Activated B cell treated with CpG ODN at 0.5 μM for 24 hours (primary cell): ENCODE measurements at regions not wholly inside any gene's neighbourhood (a gene's known extent, or its start where the extent isn't known, plus 50 kb on each side); places are given as distances from the start of the nearest gene placed in this dataset.

Source experiments
- ATAC-seq: fragments of 200-7000 bp; cut with Tn5 transposase; one replicate; pipeline ENCODE4 v1.10.0; 2021; ENCODE audit warnings: low read depth, mild to moderate bottlenecking, moderate library complexity
- CTCF ChIA-PET: fragments of 350-600 bp; sonication (Branson Sonifier 250); formaldehyde crosslinking; loops from one replicate; lab custom pipeline; 2021; ENCODE audit warnings: antibody characterized with exemption; lab: Charles Lee
- POLR2A ChIA-PET: fragments of 350-600 bp; sonication (Branson Sonifier 250); formaldehyde crosslinking; loops from one replicate; lab custom pipeline; 2021; ENCODE audit warnings: antibody characterized with exemption; lab: Charles Lee
- DNase-seq: peaks from one replicate; pipeline ENCODE4 v3.0.0; 2022
- H3K27ac Mint-ChIP-seq: one replicate; pipeline ENCODE4 v1.8.0; 2020; ENCODE audit warnings: mixed read lengths
- H3K27me3 Mint-ChIP-seq: one replicate; pipeline ENCODE4 v1.8.0; 2021; ENCODE audit warnings: mixed read lengths
- H3K36me3 Mint-ChIP-seq: one replicate; pipeline ENCODE4 v1.8.0; 2021; ENCODE audit warnings: low read depth, mixed read lengths
- H3K4me1 Mint-ChIP-seq: one replicate; pipeline ENCODE4 v1.8.0; 2021; ENCODE audit warnings: mixed read lengths
- H3K4me3 Mint-ChIP-seq: one replicate; pipeline ENCODE4 v1.8.0; 2020; ENCODE audit warnings: mild to moderate bottlenecking, mixed read lengths
- H3K9me3 Mint-ChIP-seq: one replicate; pipeline ENCODE4 v1.8.0; 2020; ENCODE audit warnings: mixed read lengths
- intact Hi-C: fragments of 100-400 bp; cut with micrococcal nuclease; formaldehyde crosslinking; loops from one replicate; pipeline ENCODE4 v1.15.1; 2024
- TF ChIP-seq, protein P1 (sequence below): fragments of 200-600 bp; IDR thresholded peaks from one replicate; pipeline ENCODE4 v1.8.0; 2022; ENCODE audit warnings: antibody characterized with exemption, mild to moderate bottlenecking

- no peak overlapping the region for H3K27ac Mint-ChIP-seq
- no peak overlapping the region for H3K4me3 Mint-ChIP-seq
- ChIA-PET CTCF (interaction anchor here (0.7 kb wide), 1 partner anchor 742 kb away, joined by 3 read pairs; no protein-coding TSS in a partner anchor), POLR2A (no interaction called here)
- ATAC-seq, result no peak
- no peaks in the 10 kb centered on the region for H3K36me3 Mint-ChIP-seq
- H3K27me3 Mint-ChIP-seq, result no peaks in the 10 kb centered on the region
- intact Hi-C loops, result no loop called here
- no peaks in the 10 kb centered on the region for H3K4me1 Mint-ChIP-seq
- H3K9me3 Mint-ChIP-seq, result no peaks in the 10 kb centered on the region
- TF ChIP-seq, protein P1, sequence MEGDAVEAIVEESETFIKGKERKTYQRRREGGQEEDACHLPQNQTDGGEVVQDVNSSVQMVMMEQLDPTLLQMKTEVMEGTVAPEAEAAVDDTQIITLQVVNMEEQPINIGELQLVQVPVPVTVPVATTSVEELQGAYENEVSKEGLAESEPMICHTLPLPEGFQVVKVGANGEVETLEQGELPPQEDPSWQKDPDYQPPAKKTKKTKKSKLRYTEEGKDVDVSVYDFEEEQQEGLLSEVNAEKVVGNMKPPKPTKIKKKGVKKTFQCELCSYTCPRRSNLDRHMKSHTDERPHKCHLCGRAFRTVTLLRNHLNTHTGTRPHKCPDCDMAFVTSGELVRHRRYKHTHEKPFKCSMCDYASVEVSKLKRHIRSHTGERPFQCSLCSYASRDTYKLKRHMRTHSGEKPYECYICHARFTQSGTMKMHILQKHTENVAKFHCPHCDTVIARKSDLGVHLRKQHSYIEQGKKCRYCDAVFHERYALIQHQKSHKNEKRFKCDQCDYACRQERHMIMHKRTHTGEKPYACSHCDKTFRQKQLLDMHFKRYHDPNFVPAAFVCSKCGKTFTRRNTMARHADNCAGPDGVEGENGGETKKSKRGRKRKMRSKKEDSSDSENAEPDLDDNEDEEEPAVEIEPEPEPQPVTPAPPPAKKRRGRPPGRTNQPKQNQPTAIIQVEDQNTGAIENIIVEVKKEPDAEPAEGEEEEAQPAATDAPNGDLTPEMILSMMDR, result no peak
- DNase-seq, result no peak
Measured at GRCh38 chr5:57804505-57804904, 321.9 kb upstream of the ACTBL2 start.

DNA sequence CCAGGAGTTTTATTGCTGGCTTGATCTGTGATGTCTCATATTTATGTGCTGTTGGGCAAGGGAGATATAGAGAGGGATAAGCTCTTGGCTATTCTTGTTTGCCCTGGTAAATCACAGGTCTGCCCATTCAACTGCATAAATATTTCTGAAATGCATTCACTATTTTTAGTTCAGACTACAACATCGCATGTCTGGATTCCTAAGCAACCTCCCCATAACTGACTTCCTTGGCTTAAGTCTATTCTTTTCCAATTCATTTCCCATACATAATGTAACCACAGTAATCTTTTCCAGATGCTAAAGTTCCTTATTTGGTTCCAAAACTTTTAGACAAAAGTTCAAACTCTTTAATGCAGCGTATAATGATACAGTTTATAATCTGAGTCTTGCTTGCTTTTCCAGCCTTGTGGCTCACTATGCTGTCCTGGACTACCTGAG is 321.4 kb upstream of the ACTBL2 start:
- TF ChIP-seq, protein P1, result no peak
- Mint-ChIP-seq H3K4me3 (no peak overlapping the region), H3K9me3 (no peaks in the 10 kb centered on the region), H3K27me3 (no peaks in the 10 kb centered on the region), H3K27ac (no peak overlapping the region), H3K36me3 (no peaks in the 10 kb centered on the region), H3K4me1 (no peaks in the 10 kb centered on the region)
- DNase-seq, result no peak
- intact Hi-C loops, result no loop called here
- ChIA-PET POLR2A (no interaction called here), CTCF (interaction anchor here (0.7 kb wide), 1 partner anchor 741 kb away, joined by 3 read pairs; no protein-coding TSS in a partner anchor)
- ATAC-seq, result no peak

DNA sequence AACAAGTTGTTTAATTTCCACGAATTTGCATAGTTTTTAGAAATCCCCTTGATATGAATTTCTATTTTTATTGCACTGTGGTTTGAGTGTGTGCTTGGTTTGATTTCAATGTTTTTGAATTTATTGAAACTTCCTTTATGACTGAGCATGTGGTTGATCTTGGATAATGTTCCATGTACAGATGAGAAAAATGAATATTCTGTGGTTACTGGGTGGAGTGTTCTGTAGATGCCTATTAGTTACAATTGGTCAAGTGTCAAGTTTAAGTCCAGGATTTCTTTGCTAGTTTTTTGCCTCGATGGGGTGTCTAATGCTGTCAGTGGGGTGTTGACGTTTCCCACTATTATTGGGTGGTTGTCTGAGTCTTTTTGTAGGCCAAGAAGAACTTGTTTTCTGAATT is 319.5 kb upstream of the ACTBL2 start:
- CTCF ChIA-PET, result no interaction called here
- no peak for DNase-seq
- no peak overlapping the region for H3K27ac Mint-ChIP-seq
- H3K4me1 Mint-ChIP-seq, result no peaks in the 10 kb centered on the region
- intact Hi-C loops, result no loop called here
- ATAC-seq, result no peak
- H3K27me3 Mint-ChIP-seq, result no peaks in the 10 kb centered on the region
- H3K4me3 Mint-ChIP-seq, result no peak overlapping the region
- TF ChIP-seq, protein P1, result no peak
- no peaks in the 10 kb centered on the region for H3K9me3 Mint-ChIP-seq
- POLR2A ChIA-PET, result no interaction called here
- H3K36me3 Mint-ChIP-seq, result no peaks in the 10 kb centered on the region

DNA sequence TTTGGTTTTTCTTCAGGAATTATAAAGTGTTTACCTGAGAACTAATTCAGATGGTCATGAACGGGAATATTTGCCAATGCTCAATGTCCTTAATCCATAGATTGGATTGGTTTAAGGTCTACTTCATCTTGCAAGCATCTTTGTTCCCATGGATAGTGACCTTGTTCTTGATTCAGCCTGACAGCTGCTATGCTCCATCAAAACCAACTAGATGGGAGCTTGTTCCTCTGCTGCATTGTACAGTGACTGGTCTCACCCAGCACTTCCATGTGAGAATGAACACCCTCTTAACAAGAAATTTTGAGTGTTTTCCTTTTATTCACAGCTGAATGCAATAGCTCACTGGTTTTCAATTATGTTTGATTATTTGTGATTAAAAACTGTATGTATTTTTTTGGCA is 312.6 kb upstream of the ACTBL2 start:
- Mint-ChIP-seq H3K27ac (no peak overlapping the region), H3K9me3 (no peaks in the 10 kb centered on the region), H3K36me3 (no peaks in the 10 kb centered on the region), H3K4me3 (no peak overlapping the region), H3K4me1 (no peaks in the 10 kb centered on the region), H3K27me3 (peaks cover 9% of the 10 kb centered on the region)
- ATAC-seq (no peak), DNase-seq (no peak)
- TF ChIP-seq, protein P1, result no peak
- intact Hi-C loops, result no loop called here
- ChIA-PET CTCF (no interaction called here), POLR2A (no interaction called here)

DNA sequence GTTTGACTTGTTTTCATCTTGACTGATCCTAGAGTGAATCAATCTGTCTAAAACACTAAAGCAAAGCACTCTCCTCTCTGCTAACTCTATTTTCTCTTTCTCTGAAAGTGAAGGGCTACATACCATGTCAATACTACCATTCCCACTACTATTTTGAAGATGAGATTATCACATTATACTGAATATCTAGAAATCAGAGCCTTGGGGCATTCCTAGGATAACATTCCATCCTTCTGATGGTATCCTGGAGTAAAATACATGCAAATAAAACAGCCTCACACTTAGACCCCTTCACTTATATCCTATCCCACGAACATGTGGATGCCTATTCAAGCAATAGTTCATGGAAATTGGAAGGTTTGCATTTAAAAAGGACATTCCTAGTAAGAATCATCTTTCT is 309.3 kb upstream of the ACTBL2 start:
- Mint-ChIP-seq H3K36me3 (no peaks in the 10 kb centered on the region), H3K27ac (no peak overlapping the region), H3K4me1 (no peaks in the 10 kb centered on the region), H3K27me3 (peaks cover 9% of the 10 kb centered on the region), H3K4me3 (no peak overlapping the region), H3K9me3 (no peaks in the 10 kb centered on the region)
- no peak for DNase-seq
- intact Hi-C loops, result no loop called here
- ChIA-PET CTCF (no interaction called here), POLR2A (no interaction called here)
- ATAC-seq, result no peak
- TF ChIP-seq, protein P1, result no peak
